ENCODE measurements at regions not wholly inside any gene's neighbourhood (a gene's known extent, or its start where the extent isn't known, plus 50 kb on each side); places are given as distances from the start of the nearest gene placed in this dataset.

DNA sequence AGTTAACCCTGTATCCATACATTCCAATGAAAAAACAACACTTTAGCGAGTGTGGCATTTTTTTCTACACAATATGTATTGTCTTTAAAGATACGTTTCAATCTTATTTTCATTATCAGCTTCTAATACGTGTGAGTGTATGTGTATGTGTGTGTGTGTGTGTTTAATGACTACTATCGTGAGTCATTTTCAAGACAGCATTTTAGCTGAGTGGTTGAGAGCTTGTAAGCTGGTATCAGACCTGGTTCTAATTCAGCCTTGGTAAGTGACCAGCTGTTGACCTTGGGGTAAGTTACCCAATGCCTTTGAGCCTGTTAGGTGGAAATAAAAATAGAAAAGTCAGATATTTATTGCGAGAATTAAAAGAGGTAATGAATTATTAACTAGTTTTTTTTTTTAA is 320.0 kb upstream of the NT5E start:
- no peak for TF ChIP-seq YY1 (tag by site-specific recombination; IDR thresholded peaks at IDR 0.05)
- TF ChIP-seq SCRT1 (tag by site-specific recombination; IDR thresholded peaks at IDR 0.05; ENCODE audit: borderline replicate concordance): no peak
- TF ChIP-seq CTCF (tag by site-specific recombination; IDR thresholded peaks at IDR 0.05): no peak
- TF ChIP-seq, protein P1, sequence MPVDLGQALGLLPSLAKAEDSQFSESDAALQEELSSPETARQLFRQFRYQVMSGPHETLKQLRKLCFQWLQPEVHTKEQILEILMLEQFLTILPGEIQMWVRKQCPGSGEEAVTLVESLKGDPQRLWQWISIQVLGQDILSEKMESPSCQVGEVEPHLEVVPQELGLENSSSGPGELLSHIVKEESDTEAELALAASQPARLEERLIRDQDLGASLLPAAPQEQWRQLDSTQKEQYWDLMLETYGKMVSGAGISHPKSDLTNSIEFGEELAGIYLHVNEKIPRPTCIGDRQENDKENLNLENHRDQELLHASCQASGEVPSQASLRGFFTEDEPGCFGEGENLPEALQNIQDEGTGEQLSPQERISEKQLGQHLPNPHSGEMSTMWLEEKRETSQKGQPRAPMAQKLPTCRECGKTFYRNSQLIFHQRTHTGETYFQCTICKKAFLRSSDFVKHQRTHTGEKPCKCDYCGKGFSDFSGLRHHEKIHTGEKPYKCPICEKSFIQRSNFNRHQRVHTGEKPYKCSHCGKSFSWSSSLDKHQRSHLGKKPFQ (tag by site-specific recombination; IDR thresholded peaks at IDR 0.05): no peak
- TF ChIP-seq PRDM10 (tag by site-specific recombination; IDR thresholded peaks at IDR 0.05): no peak
- TF ChIP-seq, protein P2, sequence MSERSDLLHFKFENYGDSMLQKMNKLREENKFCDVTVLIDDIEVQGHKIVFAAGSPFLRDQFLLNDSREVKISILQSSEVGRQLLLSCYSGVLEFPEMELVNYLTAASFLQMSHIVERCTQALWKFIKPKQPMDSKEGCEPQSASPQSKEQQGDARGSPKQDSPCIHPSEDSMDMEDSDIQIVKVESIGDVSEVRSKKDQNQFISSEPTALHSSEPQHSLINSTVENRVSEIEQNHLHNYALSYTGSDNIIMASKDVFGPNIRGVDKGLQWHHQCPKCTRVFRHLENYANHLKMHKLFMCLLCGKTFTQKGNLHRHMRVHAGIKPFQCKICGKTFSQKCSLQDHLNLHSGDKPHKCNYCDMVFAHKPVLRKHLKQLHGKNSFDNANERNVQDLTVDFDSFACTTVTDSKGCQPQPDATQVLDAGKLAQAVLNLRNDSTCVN (tag by site-specific recombination; optimal IDR thresholded peaks at IDR 0.05): no peak
- no peak for TF ChIP-seq ZNF274 (IDR thresholded peaks at IDR 0.05; ENCODE audit: low read length)
- no peak for TF ChIP-seq ZNF274 (tag by site-specific recombination; IDR thresholded peaks at IDR 0.05; ENCODE audit: borderline replicate concordance)
- no peak for TF ChIP-seq ZNF174 (tag by site-specific recombination; IDR thresholded peaks at IDR 0.05)
- no peak for TF ChIP-seq ZSCAN5A (tag by site-specific recombination; IDR thresholded peaks at IDR 0.05)
- TF ChIP-seq ZNF184 (tag by site-specific recombination; IDR thresholded peaks at IDR 0.05): no peak
- TF ChIP-seq SETDB1 (IDR thresholded peaks at IDR 0.05; ENCODE audit: insufficient read length, low read length): no peak
- TF ChIP-seq, protein P3, sequence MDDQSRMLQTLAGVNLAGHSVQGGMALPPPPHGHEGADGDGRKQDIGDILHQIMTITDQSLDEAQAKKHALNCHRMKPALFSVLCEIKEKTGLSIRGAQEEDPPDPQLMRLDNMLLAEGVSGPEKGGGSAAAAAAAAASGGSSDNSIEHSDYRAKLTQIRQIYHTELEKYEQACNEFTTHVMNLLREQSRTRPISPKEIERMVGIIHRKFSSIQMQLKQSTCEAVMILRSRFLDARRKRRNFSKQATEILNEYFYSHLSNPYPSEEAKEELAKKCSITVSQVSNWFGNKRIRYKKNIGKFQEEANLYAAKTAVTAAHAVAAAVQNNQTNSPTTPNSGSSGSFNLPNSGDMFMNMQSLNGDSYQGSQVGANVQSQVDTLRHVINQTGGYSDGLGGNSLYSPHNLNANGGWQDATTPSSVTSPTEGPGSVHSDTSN (CRISPR knock-in tag; IDR thresholded peaks at IDR 0.05): no peak
- TF ChIP-seq, protein P4, sequence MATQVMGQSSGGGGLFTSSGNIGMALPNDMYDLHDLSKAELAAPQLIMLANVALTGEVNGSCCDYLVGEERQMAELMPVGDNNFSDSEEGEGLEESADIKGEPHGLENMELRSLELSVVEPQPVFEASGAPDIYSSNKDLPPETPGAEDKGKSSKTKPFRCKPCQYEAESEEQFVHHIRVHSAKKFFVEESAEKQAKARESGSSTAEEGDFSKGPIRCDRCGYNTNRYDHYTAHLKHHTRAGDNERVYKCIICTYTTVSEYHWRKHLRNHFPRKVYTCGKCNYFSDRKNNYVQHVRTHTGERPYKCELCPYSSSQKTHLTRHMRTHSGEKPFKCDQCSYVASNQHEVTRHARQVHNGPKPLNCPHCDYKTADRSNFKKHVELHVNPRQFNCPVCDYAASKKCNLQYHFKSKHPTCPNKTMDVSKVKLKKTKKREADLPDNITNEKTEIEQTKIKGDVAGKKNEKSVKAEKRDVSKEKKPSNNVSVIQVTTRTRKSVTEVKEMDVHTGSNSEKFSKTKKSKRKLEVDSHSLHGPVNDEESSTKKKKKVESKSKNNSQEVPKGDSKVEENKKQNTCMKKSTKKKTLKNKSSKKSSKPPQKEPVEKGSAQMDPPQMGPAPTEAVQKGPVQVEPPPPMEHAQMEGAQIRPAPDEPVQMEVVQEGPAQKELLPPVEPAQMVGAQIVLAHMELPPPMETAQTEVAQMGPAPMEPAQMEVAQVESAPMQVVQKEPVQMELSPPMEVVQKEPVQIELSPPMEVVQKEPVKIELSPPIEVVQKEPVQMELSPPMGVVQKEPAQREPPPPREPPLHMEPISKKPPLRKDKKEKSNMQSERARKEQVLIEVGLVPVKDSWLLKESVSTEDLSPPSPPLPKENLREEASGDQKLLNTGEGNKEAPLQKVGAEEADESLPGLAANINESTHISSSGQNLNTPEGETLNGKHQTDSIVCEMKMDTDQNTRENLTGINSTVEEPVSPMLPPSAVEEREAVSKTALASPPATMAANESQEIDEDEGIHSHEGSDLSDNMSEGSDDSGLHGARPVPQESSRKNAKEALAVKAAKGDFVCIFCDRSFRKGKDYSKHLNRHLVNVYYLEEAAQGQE (tag by site-specific recombination; IDR thresholded peaks at IDR 0.05): no peak
